Neural cell (in vitro differentiated cells): ENCODE measurements at regions not wholly inside any gene's neighbourhood (a gene's known extent, or its start where the extent isn't known, plus 50 kb on each side); places are given as distances from the start of the nearest gene placed in this dataset.
"Not testable (repeated sequence)": the region's sequence is repeated elsewhere in the genome, so short reads cannot be mapped to it uniquely, and the experiment has no call there.

Experiments used
- CTCF ChIP-seq: fragments of 450-650 bp; IDR thresholded peaks from 2 replicates; pipeline ENCODE4 v1.5.1; 2014; ENCODE audit warnings: antibody characterized with exemption, mild to moderate bottlenecking, moderate library complexity; ENCODE audit not compliant: poor library complexity, severe bottlenecking
- EP300 ChIP-seq: fragments of 450-650 bp; conservative IDR thresholded peaks from 2 replicates; pipeline ENCODE4 v1.6.1; 2014; ENCODE audit warnings: antibody characterized with exemption, mild to moderate bottlenecking, moderate library complexity; ENCODE audit not compliant: poor library complexity, severe bottlenecking
- EZH2 ChIP-seq: fragments of 200-600, 300-800 bp; shearing (Covaris generic), sonication (generic); IDR thresholded peaks from 2 replicates; pipeline ENCODE4 v1.6.1; 2014; ENCODE audit warnings: antibody characterized with exemption, low read length, borderline replicate concordance, mild to moderate bottlenecking; ENCODE audit not compliant: insufficient read depth, poor library complexity, severe bottlenecking
- POLR2AphosphoS5 ChIP-seq: IDR thresholded peaks from 2 replicates; pipeline ENCODE4 v1.6.1; 2012
- RAD21 ChIP-seq: fragments of 450-650 bp; conservative IDR thresholded peaks from 2 replicates; pipeline ENCODE4 v1.6.1; 2014; ENCODE audit warnings: antibody characterized with exemption, mild to moderate bottlenecking, moderate library complexity
- REST ChIP-seq: IDR thresholded peaks from 2 replicates; pipeline ENCODE4 v1.6.1; 2012; ENCODE audit warnings: borderline replicate concordance
- SMC3 ChIP-seq: fragments of 450-650 bp; conservative IDR thresholded peaks from 2 replicates; pipeline ENCODE4 v1.6.1; 2014; ENCODE audit warnings: antibody characterized with exemption, mild to moderate bottlenecking, moderate library complexity; ENCODE audit not compliant: poor library complexity
- TAF1 ChIP-seq: IDR thresholded peaks from 2 replicates; pipeline ENCODE4 v1.6.1; 2012; ENCODE audit warnings: low read depth

GRCh38 chr21:9024006-9024767, 1497.2 kb upstream of the TPTE start:
- TF ChIP-seq CTCF, RAD21, EZH2, POLR2AphosphoS5, SMC3, TAF1, EP300, REST: not testable (repeated sequence)
